IMR-90 (cell line): ENCODE measurements at regions not wholly inside any gene's neighbourhood (a gene's known extent, or its start where the extent isn't known, plus 50 kb on each side); places are given as distances from the start of the nearest gene placed in this dataset.

Experiments
- ATAC-seq: fragments of 200-7000 bp; cut with Tn5 transposase; 2 replicates; pipeline ENCODE4 v1.9.1; 2020; ENCODE audit warnings: low read depth, mild to moderate bottlenecking, moderate library complexity
- BruUV-seq: library from RNA; stranded (reverse); fragments of 400-500 nt; replicated peaks from 2 replicates; lab custom pipeline; 2021; lab: Mats Ljungman, UMichigan
- CTCF ChIA-PET: fragments of 300-600 bp; formaldehyde crosslinking; extraction: SDS; loops from one replicate; lab custom pipeline; 2021; ENCODE audit warnings: antibody characterized with exemption; lab: Yijun Ruan, JAX
- POLR2A ChIA-PET: fragments of 300-600 bp; sonication (Branson Sonifier 250); formaldehyde crosslinking; loops from one replicate; lab custom pipeline; 2022; ENCODE audit warnings: antibody characterized with exemption; ENCODE audit not compliant: unreplicated experiment; lab: Charles Lee
- DNase-seq: peaks from one replicate; pipeline ENCODE4 v3.0.0; 2013
- H2AFZ ChIP-seq: replicated peaks from 2 replicates; pipeline ENCODE3; 2013; ENCODE audit warnings: low read length, mild to moderate bottlenecking; ENCODE audit not compliant: poor library complexity
- H2AK5ac ChIP-seq: 2 replicates; pipeline ENCODE4 v1.6.1; 2013; ENCODE audit warnings: low read depth, low read length, inconsistent platforms
- H2AK9ac ChIP-seq: replicated peaks from 2 replicates; pipeline ENCODE3; 2013; ENCODE audit warnings: mild to moderate bottlenecking, low read depth, low read length, moderate library complexity; ENCODE audit not compliant: poor library complexity
- H2BK120ac ChIP-seq: 2 replicates; pipeline ENCODE4 v1.6.1; 2013; ENCODE audit warnings: low read depth, low read length, inconsistent platforms
- H2BK15ac ChIP-seq: 3 replicates; pipeline ENCODE4 v1.6.1; 2013; ENCODE audit warnings: low read depth, low read length, inconsistent platforms
- H2BK20ac ChIP-seq: 2 replicates; pipeline ENCODE4 v1.6.1; 2013; ENCODE audit warnings: low read depth, mild to moderate bottlenecking, inconsistent platforms, low read length, moderate library complexity
- H2BK5ac ChIP-seq: 2 replicates; pipeline ENCODE4 v1.6.1; 2013; ENCODE audit warnings: mild to moderate bottlenecking, low read depth, low read length, inconsistent platforms; ENCODE audit not compliant: poor library complexity, severe bottlenecking
- H3K14ac ChIP-seq: replicated peaks from 2 replicates; pipeline ENCODE4 v1.6.1; 2013; ENCODE audit warnings: low read depth, low read length, inconsistent platforms
- H3K18ac ChIP-seq: 2 replicates; pipeline ENCODE4 v1.6.1; 2013; ENCODE audit warnings: low read depth, low read length, control low read depth
- H3K23ac ChIP-seq: 2 replicates; pipeline ENCODE4 v1.6.1; 2013; ENCODE audit warnings: low read depth, low read length, inconsistent platforms
- H3K27ac ChIP-seq: 2 replicates; pipeline ENCODE4 v1.5.1; 2013; ENCODE audit warnings: mild to moderate bottlenecking, control low read depth, low read length; ENCODE audit not compliant: insufficient read depth
- H3K27me3 ChIP-seq: 2 replicates; pipeline ENCODE4 v1.6.1; 2013; ENCODE audit warnings: low read length; ENCODE audit not compliant: control insufficient read depth, insufficient read depth
- H3K36me3 ChIP-seq: 2 replicates; pipeline ENCODE4 v1.6.1; 2013; ENCODE audit warnings: low read length, mixed read lengths; ENCODE audit not compliant: control insufficient read depth, insufficient read depth
- H3K4ac ChIP-seq: 2 replicates; pipeline ENCODE4 v1.6.1; 2013; ENCODE audit warnings: low read depth, low read length, inconsistent platforms
- H3K4me1 ChIP-seq: 2 replicates; pipeline ENCODE4 v1.6.1; 2013; ENCODE audit warnings: low read length, mixed read lengths; ENCODE audit not compliant: control insufficient read depth, insufficient read depth
- H3K4me2 ChIP-seq: 2 replicates; pipeline ENCODE4 v1.6.1; 2013; ENCODE audit warnings: low read depth, mild to moderate bottlenecking, control low read depth, low read length, moderate library complexity
- H3K4me3 ChIP-seq: 2 replicates; pipeline ENCODE4 v1.5.1; 2013; ENCODE audit warnings: low read depth, mild to moderate bottlenecking, control low read depth, low read length, moderate library complexity; ENCODE audit not compliant: insufficient read depth
- H3K56ac ChIP-seq: 2 replicates; pipeline ENCODE4 v1.6.1; 2013; ENCODE audit warnings: low read length, inconsistent platforms; ENCODE audit not compliant: insufficient read depth; ENCODE audit errors: extremely low read depth
- H3K79me1 ChIP-seq, 2 experiments: 2 replicates each; pipeline ENCODE4 v1.6.1; 2013; ENCODE audit warnings: low read length in 2 of 2, inconsistent platforms in 1 of 2, low read depth in 1 of 2
- H3K9ac ChIP-seq: 2 replicates; pipeline ENCODE4 v1.6.1; 2013; ENCODE audit warnings: low read depth, low read length, control low read depth
- H3K9me1 ChIP-seq: 2 replicates; pipeline ENCODE4 v1.6.1; 2013; ENCODE audit warnings: low read length, inconsistent platforms; ENCODE audit not compliant: insufficient read depth
- H3K9me3 ChIP-seq: 2 replicates; pipeline ENCODE4 v1.6.1; 2013; ENCODE audit warnings: low read length; ENCODE audit not compliant: control insufficient read depth, insufficient read depth
- H4K20me1 ChIP-seq: 2 replicates; pipeline ENCODE4 v1.6.1; 2013; ENCODE audit warnings: low read length, inconsistent platforms; ENCODE audit not compliant: insufficient read depth
- H4K5ac ChIP-seq: 2 replicates; pipeline ENCODE4 v1.6.1; 2013; ENCODE audit warnings: mild to moderate bottlenecking, low read depth, low read length, control low read depth
- H4K8ac ChIP-seq, 2 experiments: 2 replicates each; pipeline ENCODE4 v1.6.1; 2013; ENCODE audit warnings: low read depth in 2 of 2, low read length in 2 of 2, control low read depth in 1 of 2, inconsistent platforms in 1 of 2
- H4K91ac ChIP-seq: 2 replicates; pipeline ENCODE4 v1.6.1; 2013; ENCODE audit warnings: low read depth, low read length, inconsistent platforms; ENCODE audit not compliant: insufficient read depth
- BHLHE40 ChIP-seq: fragments of 150-350 bp; IDR thresholded peaks from 2 replicates; pipeline ENCODE4 v1.6.1; 2016; ENCODE audit warnings: mild to moderate bottlenecking, low read depth, low read length
- CEBPB ChIP-seq: IDR thresholded peaks from 2 replicates; pipeline ENCODE4 v1.6.1; 2012; ENCODE audit warnings: low read depth, low read length, improper control_type of control experiment
- CHD1 ChIP-seq: IDR thresholded peaks from 2 replicates; pipeline ENCODE4 v1.6.1; 2012; ENCODE audit warnings: low read depth, low read length, improper control_type of control experiment
- CTCF ChIP-seq: conservative IDR thresholded peaks from 2 replicates; pipeline ENCODE4 v1.5.1; 2012; ENCODE audit warnings: mild to moderate bottlenecking, low read depth, low read length, improper control_type of control experiment
- ELK1 ChIP-seq: fragments of 150-350 bp; IDR thresholded peaks from 2 replicates; pipeline ENCODE4 v1.6.1; 2016; ENCODE audit warnings: low read depth, mild to moderate bottlenecking, low read length, moderate library complexity, borderline replicate concordance
- MAZ ChIP-seq: IDR thresholded peaks from 2 replicates; pipeline ENCODE4 v1.6.1; 2012; ENCODE audit warnings: low read depth, mild to moderate bottlenecking, low read length, improper control_type of control experiment, moderate library complexity, borderline replicate concordance
- POLR2A ChIP-seq: IDR thresholded peaks from 2 replicates; pipeline ENCODE4 v1.6.1; 2012; ENCODE audit warnings: mild to moderate bottlenecking, low read depth, low read length
- RFX5 ChIP-seq: IDR thresholded peaks from 2 replicates; pipeline ENCODE4 v1.8.0; 2012; ENCODE audit warnings: low read depth, mild to moderate bottlenecking, low read length, moderate library complexity
- SMC3 ChIP-seq: fragments of 150-350 bp; IDR thresholded peaks from 2 replicates; pipeline ENCODE4 v1.6.1; 2016; ENCODE audit warnings: low read depth, mild to moderate bottlenecking, antibody characterized with exemption, low read length, moderate library complexity
- dilution Hi-C: fragments of 300-500 bp; cut with HindIII; formaldehyde crosslinking; loops from one replicate; pipeline ENCODE4 v1.14.3; 2018; ENCODE audit warnings: low sequenced_read_pairs; ENCODE audit not compliant: unreplicated experiment
- in situ Hi-C: fragments of 300-500 bp; cut with MboI; formaldehyde crosslinking; loops from 3 replicates; pipeline ENCODE4 v1.14.3; 2019; ENCODE audit warnings: low sequenced_read_pairs, inconsistent platforms, mixed read lengths
- intact Hi-C: fragments of 100-400 bp; cut with micrococcal nuclease; formaldehyde crosslinking; loops from 2 replicates; pipeline ENCODE4 v1.10.0; 2022

GRCh38 chr12:86608638-86609037, 352.4 kb upstream of the MGAT4C start:
- Histone ChIP-seq H3K4ac (no peak overlapping the region), H2AK9ac (no peak overlapping the region), H2BK20ac (no peak overlapping the region), H3K23ac (no peak overlapping the region), H3K9ac (no peak overlapping the region), H4K5ac (no peak overlapping the region), H4K20me1 (no peaks in the 10 kb centered on the region), H2AK5ac (no peak overlapping the region), H3K4me2 (no peak overlapping the region), H3K56ac (no peak overlapping the region), H3K4me3 (no peak overlapping the region), H3K36me3 (no peaks in the 10 kb centered on the region), H2BK5ac (no peak overlapping the region), H3K27ac (no peak overlapping the region), H2AFZ (no peak overlapping the region), H3K4me1 (no peaks in the 10 kb centered on the region), H3K27me3 (no peaks in the 10 kb centered on the region), H2BK120ac (no peak overlapping the region), H3K79me1 (no peaks in the 10 kb centered on the region), H4K8ac (no peak overlapping the region), H3K9me1 (no peaks in the 10 kb centered on the region), H3K18ac (no peak overlapping the region), H3K14ac (no peak overlapping the region), H3K9me3 (no peaks in the 10 kb centered on the region), H2BK15ac (no peak overlapping the region), H4K91ac (no peak overlapping the region)
- intact Hi-C loops = no loop called here
- TF ChIP-seq CEBPB (no peak), MAZ (no peak), ELK1 (no peak), CTCF (no peak), BHLHE40 (no peak), CHD1 (no peak), POLR2A (no peak), SMC3 (no peak), RFX5 (no peak)
- CTCF ChIA-PET = no interaction called here
- ATAC-seq = no peak
- dilution Hi-C loops = no loop called here
- in situ Hi-C loops = no loop called here
- BruUV-seq = no TSS peak
- DNase-seq = no peak
- POLR2A ChIA-PET = no interaction called here
